ENCODE measurements at regions not wholly inside any gene's neighbourhood (a gene's known extent, or its start where the extent isn't known, plus 50 kb on each side); places are given as distances from the start of the nearest gene placed in this dataset.

GRCh38 chr1:50292276-50292675 lies 131.0 kb downstream of the DMRTA2 start:
- Mint-ChIP-seq H3K4me3 (no peak overlapping the region), H3K36me3 (no peaks in the 10 kb centered on the region), H3K27ac (no peak overlapping the region), H3K27me3 (no peaks in the 10 kb centered on the region), H3K9me3 (peaks cover 0 to 9% (median 3%) of the 10 kb centered on the region in 7 donors), H3K4me1 (no peaks in the 10 kb centered on the region)
- ATAC-seq (ENCODE audit: low read depth in 2 of 2) (no peak), DNase-seq (no peak)
- Histone ChIP-seq H3K27me3 (ENCODE audit: control insufficient read depth, insufficient read depth, low read length) (no peaks in the 10 kb centered on the region), H3K9me3 (ENCODE audit: control insufficient read depth in 2 of 2, low read length in 2 of 2) (no peaks in the 10 kb centered on the region), H3K4me3 (ENCODE audit: low read depth, low read length) (no peak overlapping the region), H3K27ac (ENCODE audit: insufficient read depth, low read length, poor library complexity, severe bottlenecking) (no peak overlapping the region), H3K4me1 (ENCODE audit: control insufficient read depth, insufficient read depth, low read length, poor library complexity, severe bottlenecking) (no peaks in the 10 kb centered on the region), H3K36me3 (ENCODE audit: control insufficient read depth, insufficient read depth, low read length) (no peaks in the 10 kb centered on the region)

- Mint-ChIP-seq H3K9me3 (peaks cover 0 to 4% (median 3%) of the 10 kb centered on the region in 7 donors), H3K27ac (no peak overlapping the region), H3K27me3 (no peaks in the 10 kb centered on the region), H3K4me1 (no peaks in the 10 kb centered on the region), H3K4me3 (no peak overlapping the region), H3K36me3 (no peaks in the 10 kb centered on the region)
- Histone ChIP-seq H3K27ac (ENCODE audit: insufficient read depth, low read length, poor library complexity, severe bottlenecking) (no peak overlapping the region), H3K4me1 (ENCODE audit: control insufficient read depth, insufficient read depth, low read length, poor library complexity, severe bottlenecking) (no peaks in the 10 kb centered on the region), H3K4me3 (ENCODE audit: low read depth, low read length) (no peak overlapping the region), H3K9me3 (ENCODE audit: control insufficient read depth in 2 of 2, low read length in 2 of 2) (no peaks in the 10 kb centered on the region), H3K36me3 (ENCODE audit: control insufficient read depth, insufficient read depth, low read length) (no peaks in the 10 kb centered on the region), H3K27me3 (ENCODE audit: control insufficient read depth, insufficient read depth, low read length) (no peaks in the 10 kb centered on the region)
- DNase-seq (no peak), ATAC-seq (ENCODE audit: low read depth in 2 of 2) (no peak)
Observed at GRCh38 chr1:50289495-50289894, 133.7 kb downstream of the DMRTA2 start.

GRCh38 chr1:50285994-50286393 lies 137.2 kb downstream of the DMRTA2 start:
- Histone ChIP-seq H3K9me3 (ENCODE audit: control insufficient read depth in 2 of 2, low read length in 2 of 2) (no peaks in the 10 kb centered on the region), H3K4me1 (ENCODE audit: control insufficient read depth, insufficient read depth, low read length, poor library complexity, severe bottlenecking) (no peaks in the 10 kb centered on the region), H3K36me3 (ENCODE audit: control insufficient read depth, insufficient read depth, low read length) (no peaks in the 10 kb centered on the region), H3K27me3 (ENCODE audit: control insufficient read depth, insufficient read depth, low read length) (no peaks in the 10 kb centered on the region), H3K4me3 (ENCODE audit: low read depth, low read length) (no peak overlapping the region), H3K27ac (ENCODE audit: insufficient read depth, low read length, poor library complexity, severe bottlenecking) (no peak overlapping the region)
- Mint-ChIP-seq H3K27ac (no peak overlapping the region), H3K27me3 (peaks cover 5% of the 10 kb centered on the region), H3K4me1 (no peaks in the 10 kb centered on the region), H3K4me3 (no peak overlapping the region), H3K9me3 (peaks cover 0 to 1% (median 0%) of the 10 kb centered on the region in 7 donors), H3K36me3 (no peaks in the 10 kb centered on the region)
- no peak for ATAC-seq (ENCODE audit: low read depth in 2 of 2)
- no peak for DNase-seq

GRCh38 chr1:50279622-50280330 lies 143.5 kb downstream of the DMRTA2 start:
- Mint-ChIP-seq H3K36me3 (no peaks in the 10 kb centered on the region), H3K4me3 (no peak overlapping the region), H3K9me3 (peaks cover 0 to 4% (median 0%) of the 10 kb centered on the region in 7 donors), H3K27me3 (peaks cover 10% of the 10 kb centered on the region), H3K4me1 (no peaks in the 10 kb centered on the region), H3K27ac (no peak overlapping the region)
- no peaks in the 10 kb centered on the region for H3K36me3 ChIP-seq (ENCODE audit: control insufficient read depth, insufficient read depth, low read length)
- no peak for DNase-seq
- no peaks in the 10 kb centered on the region for H3K27me3 ChIP-seq (ENCODE audit: control insufficient read depth, insufficient read depth, low read length)
- H3K9me3 ChIP-seq (ENCODE audit: control insufficient read depth in 2 of 2, low read length in 2 of 2) = no peaks in the 10 kb centered on the region
- ATAC-seq (ENCODE audit: low read depth in 2 of 2) = no peak
- H3K27ac ChIP-seq (ENCODE audit: insufficient read depth, low read length, poor library complexity, severe bottlenecking) = no peak overlapping the region
- H3K4me1 ChIP-seq (ENCODE audit: control insufficient read depth, insufficient read depth, low read length, poor library complexity, severe bottlenecking) = no peaks in the 10 kb centered on the region
- no peak overlapping the region for H3K4me3 ChIP-seq (ENCODE audit: low read depth, low read length)

GRCh38 chr1:50278961-50279360 lies 144.3 kb downstream of the DMRTA2 start:
- Histone ChIP-seq H3K4me1 (ENCODE audit: control insufficient read depth, insufficient read depth, low read length, poor library complexity, severe bottlenecking) (no peaks in the 10 kb centered on the region), H3K36me3 (ENCODE audit: control insufficient read depth, insufficient read depth, low read length) (no peaks in the 10 kb centered on the region), H3K27me3 (ENCODE audit: control insufficient read depth, insufficient read depth, low read length) (no peaks in the 10 kb centered on the region), H3K27ac (ENCODE audit: insufficient read depth, low read length, poor library complexity, severe bottlenecking) (no peak overlapping the region), H3K9me3 (ENCODE audit: control insufficient read depth in 2 of 2, low read length in 2 of 2) (no peaks in the 10 kb centered on the region), H3K4me3 (ENCODE audit: low read depth, low read length) (no peak overlapping the region)
- no peak overlapping the region for H3K4me3 Mint-ChIP-seq
- peaks cover 0 to 4% (median 0%) of the 10 kb centered on the region in 7 donors for H3K9me3 Mint-ChIP-seq
- no peaks in the 10 kb centered on the region for H3K36me3 Mint-ChIP-seq
- no peak overlapping the region for H3K27ac Mint-ChIP-seq
- no peak for ATAC-seq (ENCODE audit: low read depth in 2 of 2)
- peaks cover 10% of the 10 kb centered on the region for H3K27me3 Mint-ChIP-seq
- no peaks in the 10 kb centered on the region for H3K4me1 Mint-ChIP-seq
- no peak for DNase-seq

GRCh38 chr1:50278410-50278809 lies 144.8 kb downstream of the DMRTA2 start:
- Mint-ChIP-seq H3K9me3 (peaks cover 0 to 4% (median 0%) of the 10 kb centered on the region in 7 donors), H3K27me3 (peaks cover 10% of the 10 kb centered on the region), H3K4me3 (no peak overlapping the region), H3K4me1 (no peaks in the 10 kb centered on the region), H3K36me3 (no peaks in the 10 kb centered on the region), H3K27ac (no peak overlapping the region)
- Histone ChIP-seq H3K27ac (ENCODE audit: insufficient read depth, low read length, poor library complexity, severe bottlenecking) (no peak overlapping the region), H3K27me3 (ENCODE audit: control insufficient read depth, insufficient read depth, low read length) (no peaks in the 10 kb centered on the region), H3K9me3 (ENCODE audit: control insufficient read depth in 2 of 2, low read length in 2 of 2) (no peaks in the 10 kb centered on the region), H3K4me3 (ENCODE audit: low read depth, low read length) (no peak overlapping the region), H3K36me3 (ENCODE audit: control insufficient read depth, insufficient read depth, low read length) (no peaks in the 10 kb centered on the region), H3K4me1 (ENCODE audit: control insufficient read depth, insufficient read depth, low read length, poor library complexity, severe bottlenecking) (no peaks in the 10 kb centered on the region)
- DNase-seq = no peak
- ATAC-seq (ENCODE audit: low read depth in 2 of 2) = no peak

GRCh38 chr1:50275566-50275965 lies 147.7 kb downstream of the DMRTA2 start:
- peaks cover 0 to 4% (median 0%) of the 10 kb centered on the region in 7 donors for H3K9me3 Mint-ChIP-seq
- H3K4me3 Mint-ChIP-seq = no peak overlapping the region
- DNase-seq = no peak
- Histone ChIP-seq H3K36me3 (ENCODE audit: control insufficient read depth, insufficient read depth, low read length) (no peaks in the 10 kb centered on the region), H3K27me3 (ENCODE audit: control insufficient read depth, insufficient read depth, low read length) (no peaks in the 10 kb centered on the region), H3K4me3 (ENCODE audit: low read depth, low read length) (no peak overlapping the region), H3K9me3 (ENCODE audit: control insufficient read depth in 2 of 2, low read length in 2 of 2) (no peaks in the 10 kb centered on the region), H3K27ac (ENCODE audit: insufficient read depth, low read length, poor library complexity, severe bottlenecking) (no peak overlapping the region), H3K4me1 (ENCODE audit: control insufficient read depth, insufficient read depth, low read length, poor library complexity, severe bottlenecking) (no peaks in the 10 kb centered on the region)
- H3K27me3 Mint-ChIP-seq = peaks cover 7% of the 10 kb centered on the region
- no peaks in the 10 kb centered on the region for H3K36me3 Mint-ChIP-seq
- no peaks in the 10 kb centered on the region for H3K4me1 Mint-ChIP-seq
- no peak for ATAC-seq (ENCODE audit: low read depth in 2 of 2)
- H3K27ac Mint-ChIP-seq = no peak overlapping the region

- Mint-ChIP-seq H3K9me3 (no peaks in the 10 kb centered on the region), H3K27me3 (peaks cover 4% of the 10 kb centered on the region), H3K27ac (no peak overlapping the region), H3K4me3 (no peak overlapping the region), H3K36me3 (no peaks in the 10 kb centered on the region), H3K4me1 (no peaks in the 10 kb centered on the region)
- no peak overlapping the region for H3K4me3 ChIP-seq (ENCODE audit: low read depth, low read length)
- no peak overlapping the region for H3K27ac ChIP-seq (ENCODE audit: insufficient read depth, low read length, poor library complexity, severe bottlenecking)
- H3K27me3 ChIP-seq (ENCODE audit: control insufficient read depth, insufficient read depth, low read length) = no peaks in the 10 kb centered on the region
- no peaks in the 10 kb centered on the region for H3K9me3 ChIP-seq (ENCODE audit: control insufficient read depth in 2 of 2, low read length in 2 of 2)
- no peak for ATAC-seq (ENCODE audit: low read depth in 2 of 2)
- H3K36me3 ChIP-seq (ENCODE audit: control insufficient read depth, insufficient read depth, low read length) = no peaks in the 10 kb centered on the region
- no peak for DNase-seq
- no peaks in the 10 kb centered on the region for H3K4me1 ChIP-seq (ENCODE audit: control insufficient read depth, insufficient read depth, low read length, poor library complexity, severe bottlenecking)
Observed at GRCh38 chr1:50272912-50273311, 150.3 kb downstream of the DMRTA2 start.

Measured in CD4-positive, CD25-positive, alpha-beta regulatory T cell (primary cell).